Thoracic aorta (tissue), 2 donors: ENCODE measurements at regions not wholly inside any gene's neighbourhood (a gene's known extent, or its start where the extent isn't known, plus 50 kb on each side); places are given as distances from the start of the nearest gene placed in this dataset.

Source experiments
- ATAC-seq: fragments of 150-250 bp; one replicate; pipeline ENCODE4 v1.8.0; 2017; ENCODE audit warnings: low read depth; ENCODE audit not compliant: insufficient number of reproducible peaks, low FRiP score
- DNase-seq: peaks from one replicate; pipeline ENCODE4 v3.0.0-alpha.2; 2020; ENCODE audit warnings: low spot score
- H3K27ac ChIP-seq, 2 donors: fragments of 200-600 bp; sonication (generic); 1 replicate in 1 of 2; 2 replicates in 1 of 2; pipeline ENCODE4 v1.5.1; 2016; ENCODE audit warnings: mild to moderate bottlenecking in 2 of 2, moderate library complexity in 2 of 2
- H3K27me3 ChIP-seq: fragments of 200-600 bp; sonication (generic); replicated peaks from 2 replicates; pipeline ENCODE4 v1.6.0; 2016; ENCODE audit warnings: mild to moderate bottlenecking; ENCODE audit not compliant: insufficient read depth
- H3K36me3 ChIP-seq: fragments of 200-600 bp; sonication (generic); one replicate; pipeline ENCODE4 v1.5.1; 2016
- H3K4me1 ChIP-seq, 2 donors: fragments of 200-600 bp; sonication (generic); 1 replicate in 1 of 2; 2 replicates in 1 of 2; pipeline versions ENCODE4 v1.5.1 to v1.6.0; 2016; ENCODE audit warnings: low read depth in 2 of 2, mild to moderate bottlenecking in 1 of 2; ENCODE audit not compliant: control insufficient read depth in 1 of 2
- H3K4me3 ChIP-seq: fragments of 200-600 bp; sonication (generic); 2 replicates; pipeline ENCODE4 v1.5.1; 2016; ENCODE audit warnings: mild to moderate bottlenecking
- H3K9me3 ChIP-seq: fragments of 200-600 bp; sonication (generic); 2 replicates; pipeline ENCODE4 v1.5.1; 2016
- CTCF ChIP-seq: fragments of 200-600 bp; sonication (generic); IDR thresholded peaks from one replicate; pipeline ENCODE4 v1.5.1; 2019; ENCODE audit warnings: antibody characterized with exemption

- ATAC-seq (no peak), DNase-seq (no peak)
- Histone ChIP-seq H3K27me3 (no peaks in the 10 kb centered on the region), H3K4me3 (no peak overlapping the region), H3K4me1 (no peaks in the 10 kb centered on the region), H3K9me3 (no peaks in the 10 kb centered on the region), H3K27ac (no peak overlapping the region), H3K36me3 (no peaks in the 10 kb centered on the region)
- no peak for TF ChIP-seq CTCF
Observed at GRCh38 chr3:34002569-34003100, 204.2 kb downstream of the PDCD6IP start.

GRCh38 chr3:34005886-34006285, 207.5 kb downstream of the PDCD6IP start:
- TF ChIP-seq CTCF = no peak
- ATAC-seq = no peak
- no peaks in the 10 kb centered on the region for H3K27me3 ChIP-seq
- H3K27ac ChIP-seq = no peak overlapping the region
- H3K4me1 ChIP-seq = no peaks in the 10 kb centered on the region
- H3K4me3 ChIP-seq = no peak overlapping the region
- H3K9me3 ChIP-seq = no peaks in the 10 kb centered on the region
- H3K36me3 ChIP-seq = no peaks in the 10 kb centered on the region
- DNase-seq = no peak

- no peaks in the 10 kb centered on the region for H3K36me3 ChIP-seq
- no peaks in the 10 kb centered on the region for H3K9me3 ChIP-seq
- no peaks in the 10 kb centered on the region for H3K27me3 ChIP-seq
- peaks cover 9 to 12% of the 10 kb centered on the region in 2 donors for H3K4me1 ChIP-seq
- no peak for TF ChIP-seq CTCF
- H3K4me3 ChIP-seq = no peak overlapping the region
- no peak for ATAC-seq
- no peak overlapping the region for H3K27ac ChIP-seq
- no peak for DNase-seq
Observed at GRCh38 chr3:34008191-34008590, 209.8 kb downstream of the PDCD6IP start.

GRCh38 chr3:34008836-34009809, 210.7 kb downstream of the PDCD6IP start:
- no peaks in the 10 kb centered on the region for H3K27me3 ChIP-seq
- H3K27ac ChIP-seq = no peak overlapping the region
- no peak for TF ChIP-seq CTCF
- H3K9me3 ChIP-seq = no peaks in the 10 kb centered on the region
- DNase-seq (no peak), ATAC-seq (no peak)
- H3K36me3 ChIP-seq = no peaks in the 10 kb centered on the region
- H3K4me3 ChIP-seq = no peak overlapping the region
- H3K4me1 ChIP-seq = peaks cover 9 to 12% of the 10 kb centered on the region in 2 donors
